ENCODE measurements at regions not wholly inside any gene's neighbourhood (a gene's known extent, or its start where the extent isn't known, plus 50 kb on each side); places are given as distances from the start of the nearest gene placed in this dataset.

DNA sequence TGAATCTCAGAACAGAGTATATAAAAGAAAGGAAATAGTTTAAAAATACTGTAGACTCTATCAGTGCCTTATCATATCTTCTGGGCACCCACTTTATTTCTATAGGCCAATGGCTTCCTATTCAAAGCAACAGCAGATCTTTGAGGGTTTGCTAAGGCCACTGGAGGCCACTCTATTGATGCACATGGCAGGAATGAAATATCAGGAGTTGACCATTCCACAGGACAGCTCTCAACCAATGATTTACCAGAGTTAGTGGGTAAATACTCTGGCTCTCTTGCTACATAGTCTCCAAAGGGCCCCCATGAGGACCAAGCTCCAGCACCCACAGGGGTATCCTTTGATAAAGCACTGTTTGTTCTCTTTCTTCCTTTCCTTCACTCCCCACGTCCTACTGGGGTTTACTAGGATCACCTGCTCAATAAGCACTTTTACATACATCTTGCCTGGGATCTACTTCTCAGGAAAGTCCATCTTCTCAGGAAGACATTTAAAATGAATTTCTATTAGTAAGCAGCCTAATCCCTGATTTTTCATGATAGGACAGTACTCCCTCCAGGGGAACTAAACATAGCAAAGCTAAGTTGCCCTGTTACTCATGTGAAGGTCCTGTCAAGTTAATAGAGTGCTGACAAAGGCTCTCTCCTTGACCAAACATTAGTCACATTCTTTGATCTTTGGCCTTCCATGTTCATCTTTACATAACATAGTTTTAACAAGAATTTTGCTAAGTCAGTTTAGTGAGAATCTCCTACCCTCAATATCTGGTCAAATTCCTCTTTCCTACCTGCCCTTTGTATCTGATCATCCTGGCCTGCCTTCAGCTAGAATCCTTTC lies 459.7 kb downstream of the GRXCR1 start:
- TF ChIP-seq, protein P1, sequence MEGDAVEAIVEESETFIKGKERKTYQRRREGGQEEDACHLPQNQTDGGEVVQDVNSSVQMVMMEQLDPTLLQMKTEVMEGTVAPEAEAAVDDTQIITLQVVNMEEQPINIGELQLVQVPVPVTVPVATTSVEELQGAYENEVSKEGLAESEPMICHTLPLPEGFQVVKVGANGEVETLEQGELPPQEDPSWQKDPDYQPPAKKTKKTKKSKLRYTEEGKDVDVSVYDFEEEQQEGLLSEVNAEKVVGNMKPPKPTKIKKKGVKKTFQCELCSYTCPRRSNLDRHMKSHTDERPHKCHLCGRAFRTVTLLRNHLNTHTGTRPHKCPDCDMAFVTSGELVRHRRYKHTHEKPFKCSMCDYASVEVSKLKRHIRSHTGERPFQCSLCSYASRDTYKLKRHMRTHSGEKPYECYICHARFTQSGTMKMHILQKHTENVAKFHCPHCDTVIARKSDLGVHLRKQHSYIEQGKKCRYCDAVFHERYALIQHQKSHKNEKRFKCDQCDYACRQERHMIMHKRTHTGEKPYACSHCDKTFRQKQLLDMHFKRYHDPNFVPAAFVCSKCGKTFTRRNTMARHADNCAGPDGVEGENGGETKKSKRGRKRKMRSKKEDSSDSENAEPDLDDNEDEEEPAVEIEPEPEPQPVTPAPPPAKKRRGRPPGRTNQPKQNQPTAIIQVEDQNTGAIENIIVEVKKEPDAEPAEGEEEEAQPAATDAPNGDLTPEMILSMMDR (IDR thresholded peaks at IDR 0.05; ENCODE audit: insufficient read depth, low read depth, low read length, missing control alignments), result no peak
- DNase-seq (ENCODE audit: low read depth), result no peak
- no peak overlapping the region for H3K4me3 ChIP-seq (ENCODE audit: low read depth, low read length)

DNA sequence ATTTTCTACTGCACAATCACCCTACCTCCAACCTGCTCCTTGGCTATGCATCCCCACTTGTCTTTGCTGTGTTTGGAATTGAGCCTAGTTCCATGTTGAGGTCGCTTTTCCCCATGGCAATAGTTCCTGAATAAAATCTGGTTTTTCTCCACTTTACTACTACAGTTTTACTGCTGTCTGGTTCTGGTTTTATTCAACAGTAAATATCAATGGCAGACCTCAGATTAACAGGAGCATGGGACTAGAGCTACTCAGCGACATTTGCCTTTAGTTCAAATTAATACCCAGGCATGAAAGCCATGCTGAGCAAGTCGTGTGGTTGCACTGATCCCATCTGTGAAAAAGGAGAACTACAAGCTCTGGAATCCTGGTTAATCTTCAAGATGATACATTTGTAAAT lies 460.3 kb downstream of the GRXCR1 start:
- H3K4me3 ChIP-seq (ENCODE audit: low read depth, low read length), result no peak overlapping the region
- no peak for DNase-seq (ENCODE audit: low read depth)
- TF ChIP-seq, protein P1 (IDR thresholded peaks at IDR 0.05; ENCODE audit: insufficient read depth, low read depth, low read length, missing control alignments), result no peak

DNA sequence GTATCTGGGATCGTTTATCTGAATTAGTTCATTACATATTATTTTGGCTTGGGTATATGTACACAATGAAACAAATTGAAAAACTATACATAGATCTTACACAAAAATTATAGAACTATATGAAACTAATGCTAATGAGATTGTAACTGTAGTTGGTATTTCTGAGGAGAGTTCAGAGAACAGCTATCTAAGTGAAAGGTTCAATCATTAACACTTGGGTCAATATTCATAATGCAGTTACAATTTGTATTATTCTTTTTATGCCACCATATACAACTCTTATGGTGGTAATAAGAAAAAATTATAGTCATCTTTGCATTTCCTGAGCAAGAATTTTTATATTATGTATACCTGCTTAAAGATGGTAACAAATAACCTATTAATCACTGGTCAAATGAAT lies 461.0 kb downstream of the GRXCR1 start:
- H3K4me3 ChIP-seq (ENCODE audit: low read depth, low read length), result no peak overlapping the region
- TF ChIP-seq, protein P1 (IDR thresholded peaks at IDR 0.05; ENCODE audit: insufficient read depth, low read depth, low read length, missing control alignments), result no peak
- no peak for DNase-seq (ENCODE audit: low read depth)

DNA sequence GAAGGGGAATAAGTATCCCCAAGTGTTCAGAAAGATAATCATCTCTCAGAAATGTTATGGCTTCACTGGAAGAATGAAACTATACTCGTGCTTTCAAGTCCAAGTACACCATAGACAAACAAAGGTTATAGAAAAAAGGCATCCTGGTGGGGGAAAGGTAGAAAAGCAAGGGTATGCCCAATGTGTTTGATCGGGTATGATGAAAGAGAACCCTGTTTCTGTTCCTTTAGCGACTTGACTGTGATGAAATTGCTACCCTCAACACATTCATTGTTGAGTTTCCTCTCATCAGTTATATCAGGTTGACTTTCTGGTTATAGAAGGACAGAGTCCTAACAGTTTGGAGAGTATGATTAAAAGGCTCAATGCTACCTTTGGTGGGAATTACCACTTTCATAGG lies 464.3 kb downstream of the GRXCR1 start:
- TF ChIP-seq, protein P1 (IDR thresholded peaks at IDR 0.05; ENCODE audit: insufficient read depth, low read depth, low read length, missing control alignments), result no peak
- DNase-seq (ENCODE audit: low read depth), result no peak
- H3K4me3 ChIP-seq (ENCODE audit: low read depth, low read length), result no peak overlapping the region

DNA sequence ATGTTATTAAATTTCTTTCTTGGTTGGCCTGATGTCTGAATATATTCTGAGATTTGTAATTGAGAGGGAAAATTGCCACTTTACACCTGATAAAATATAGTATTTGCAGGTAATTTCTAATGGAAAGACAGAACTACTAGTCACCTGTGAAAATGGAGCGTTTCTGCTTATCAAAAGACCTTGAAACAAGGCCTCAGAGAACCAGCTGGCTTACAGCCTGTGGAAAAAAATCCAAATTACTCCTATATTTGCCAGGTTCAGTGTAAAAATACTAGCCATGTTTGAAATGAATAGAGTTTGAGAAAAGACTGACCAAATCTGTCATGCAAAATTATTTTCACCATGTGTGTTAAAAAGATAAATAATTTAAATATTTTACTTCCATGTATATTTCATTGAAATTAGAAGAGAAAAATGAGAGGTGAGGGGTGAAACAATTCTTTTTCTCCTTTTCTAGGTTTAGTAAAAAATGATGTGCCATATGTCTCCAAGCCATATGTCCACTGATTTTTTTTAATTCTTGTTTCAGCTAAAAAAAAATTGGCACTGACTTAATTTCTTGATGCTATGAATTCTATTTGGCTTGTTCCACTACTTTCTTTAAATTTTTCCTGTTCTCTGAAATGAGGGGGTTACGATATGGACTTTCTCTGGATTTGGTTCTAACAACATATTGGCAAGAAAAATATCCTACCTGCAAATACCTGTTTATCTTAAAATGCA lies 464.9 kb downstream of the GRXCR1 start:
- H3K4me3 ChIP-seq (ENCODE audit: low read depth, low read length), result no peak overlapping the region
- no peak for DNase-seq (ENCODE audit: low read depth)
- TF ChIP-seq, protein P1 (IDR thresholded peaks at IDR 0.05; ENCODE audit: insufficient read depth, low read depth, low read length, missing control alignments), result no peak

DNA sequence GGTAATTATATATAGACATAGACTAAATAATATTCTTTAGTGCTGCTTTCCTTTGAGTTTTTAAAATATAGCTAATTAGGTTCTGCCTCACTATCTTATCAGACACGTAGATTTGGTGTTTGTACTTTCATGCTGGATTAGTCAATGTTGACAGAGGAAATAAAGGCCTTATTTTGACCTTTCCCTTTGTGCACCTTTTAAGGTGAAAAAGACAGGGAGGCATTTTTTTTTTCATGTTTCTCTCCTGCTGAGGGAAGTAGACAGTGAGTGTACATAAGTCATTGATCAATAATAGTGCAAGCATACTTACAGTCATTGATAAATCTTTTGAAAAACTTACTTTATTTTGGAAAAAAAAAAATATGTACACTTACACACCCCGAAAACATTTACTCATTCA lies 467.8 kb downstream of the GRXCR1 start:
- H3K4me3 ChIP-seq (ENCODE audit: low read depth, low read length), result no peak overlapping the region
- no peak for DNase-seq (ENCODE audit: low read depth)
- TF ChIP-seq, protein P1 (IDR thresholded peaks at IDR 0.05; ENCODE audit: insufficient read depth, low read depth, low read length, missing control alignments), result no peak

Data from GM12865 (cell line).